ENCODE measurements at regions not wholly inside any gene's neighbourhood (a gene's known extent, or its start where the extent isn't known, plus 50 kb on each side); places are given as distances from the start of the nearest gene placed in this dataset.
A peak's percentile ranks its signal among the peaks of the same experiment; 100 is the strongest.

GRCh38 chr3:162236949-162237348 is 740.3 kb downstream of the OTOL1 start:
- Histone ChIP-seq H3K4me1 (ENCODE audit: insufficient read depth, low read length) (no peaks in the 10 kb centered on the region), H3K27ac (ENCODE audit: low read depth, low read length) (no peak overlapping the region), H3K4me3 (ENCODE audit: insufficient read depth, low read depth, low read length) (no peak overlapping the region), H3K4me2 (ENCODE audit: low read length) (no peak overlapping the region), H2AFZ (ENCODE audit: low read depth, low read length) (no peak overlapping the region), H3K9ac (ENCODE audit: low read length) (no peak overlapping the region), H3K79me2 (ENCODE audit: insufficient read depth, low read length) (no peaks in the 10 kb centered on the region), H3K9me3 (ENCODE audit: insufficient read depth, low read depth, low read length) (no peaks in the 10 kb centered on the region), H3K36me3 (ENCODE audit: insufficient read depth, low read length) (no peaks in the 10 kb centered on the region), H3K27me3 (ENCODE audit: insufficient read depth, low read length) (no peaks in the 10 kb centered on the region), H4K20me1 (ENCODE audit: insufficient read depth, low read length) (no peaks in the 10 kb centered on the region)
- H3K9me3 Mint-ChIP-seq (ENCODE audit: unreplicated experiment): no peaks in the 10 kb centered on the region
- no peaks in the 10 kb centered on the region for H3K27me3 Mint-ChIP-seq (ENCODE audit: low read depth, unreplicated experiment)
- H3K4me1 Mint-ChIP-seq (ENCODE audit: low read depth, unreplicated experiment): no peaks in the 10 kb centered on the region
- no peak overlapping the region for H3K27ac Mint-ChIP-seq (ENCODE audit: unreplicated experiment)
- TF ChIP-seq EZH2 (IDR thresholded peaks at IDR 0.05; ENCODE audit: insufficient read depth, low read length): no peak
- TF ChIP-seq, protein P1, sequence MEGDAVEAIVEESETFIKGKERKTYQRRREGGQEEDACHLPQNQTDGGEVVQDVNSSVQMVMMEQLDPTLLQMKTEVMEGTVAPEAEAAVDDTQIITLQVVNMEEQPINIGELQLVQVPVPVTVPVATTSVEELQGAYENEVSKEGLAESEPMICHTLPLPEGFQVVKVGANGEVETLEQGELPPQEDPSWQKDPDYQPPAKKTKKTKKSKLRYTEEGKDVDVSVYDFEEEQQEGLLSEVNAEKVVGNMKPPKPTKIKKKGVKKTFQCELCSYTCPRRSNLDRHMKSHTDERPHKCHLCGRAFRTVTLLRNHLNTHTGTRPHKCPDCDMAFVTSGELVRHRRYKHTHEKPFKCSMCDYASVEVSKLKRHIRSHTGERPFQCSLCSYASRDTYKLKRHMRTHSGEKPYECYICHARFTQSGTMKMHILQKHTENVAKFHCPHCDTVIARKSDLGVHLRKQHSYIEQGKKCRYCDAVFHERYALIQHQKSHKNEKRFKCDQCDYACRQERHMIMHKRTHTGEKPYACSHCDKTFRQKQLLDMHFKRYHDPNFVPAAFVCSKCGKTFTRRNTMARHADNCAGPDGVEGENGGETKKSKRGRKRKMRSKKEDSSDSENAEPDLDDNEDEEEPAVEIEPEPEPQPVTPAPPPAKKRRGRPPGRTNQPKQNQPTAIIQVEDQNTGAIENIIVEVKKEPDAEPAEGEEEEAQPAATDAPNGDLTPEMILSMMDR (IDR thresholded peaks at IDR 0.05; ENCODE audit: insufficient read depth, low read depth, low read length): no peak
- H3K4me3 Mint-ChIP-seq (ENCODE audit: unreplicated experiment): no peak overlapping the region
- DNase-seq (ENCODE audit: low read depth) (no peak), FAIRE-seq (no peak)
- H3K36me3 Mint-ChIP-seq (ENCODE audit: low read depth, unreplicated experiment): no peaks in the 10 kb centered on the region

- H3K9me3 Mint-ChIP-seq (ENCODE audit: unreplicated experiment): no peaks in the 10 kb centered on the region
- no peaks in the 10 kb centered on the region for H3K27me3 Mint-ChIP-seq (ENCODE audit: low read depth, unreplicated experiment)
- H3K4me1 Mint-ChIP-seq (ENCODE audit: low read depth, unreplicated experiment): peaks cover 3% of the 10 kb centered on the region
- Histone ChIP-seq H4K20me1 (ENCODE audit: insufficient read depth, low read length) (no peaks in the 10 kb centered on the region), H3K9me3 (ENCODE audit: insufficient read depth, low read depth, low read length) (no peaks in the 10 kb centered on the region), H3K9ac (ENCODE audit: low read length) (no peak overlapping the region), H3K79me2 (ENCODE audit: insufficient read depth, low read length) (no peaks in the 10 kb centered on the region), H2AFZ (ENCODE audit: low read depth, low read length) (no peak overlapping the region), H3K36me3 (ENCODE audit: insufficient read depth, low read length) (no peaks in the 10 kb centered on the region), H3K4me3 (ENCODE audit: insufficient read depth, low read depth, low read length) (no peak overlapping the region), H3K4me2 (ENCODE audit: low read length) (no peak overlapping the region), H3K4me1 (ENCODE audit: insufficient read depth, low read length) (no peaks in the 10 kb centered on the region), H3K27me3 (ENCODE audit: insufficient read depth, low read length) (no peaks in the 10 kb centered on the region), H3K27ac (ENCODE audit: low read depth, low read length) (no peak overlapping the region)
- DNase-seq (ENCODE audit: low read depth) (no peak), FAIRE-seq (no peak)
- H3K36me3 Mint-ChIP-seq (ENCODE audit: low read depth, unreplicated experiment): no peaks in the 10 kb centered on the region
- no peak overlapping the region for H3K4me3 Mint-ChIP-seq (ENCODE audit: unreplicated experiment)
- no peak overlapping the region for H3K27ac Mint-ChIP-seq (ENCODE audit: unreplicated experiment)
- no peak for TF ChIP-seq EZH2 (IDR thresholded peaks at IDR 0.05; ENCODE audit: insufficient read depth, low read length)
- TF ChIP-seq, protein P1 (IDR thresholded peaks at IDR 0.05; ENCODE audit: insufficient read depth, low read depth, low read length): no peak
Observed at GRCh38 chr3:162250782-162251181, 754.2 kb downstream of the OTOL1 start.

- peak; percentile 39 for FAIRE-seq
- TF ChIP-seq EZH2 (IDR thresholded peaks at IDR 0.05; ENCODE audit: insufficient read depth, low read length): no peak
- TF ChIP-seq, protein P1 (IDR thresholded peaks at IDR 0.05; ENCODE audit: insufficient read depth, low read depth, low read length): no peak
- DNase-seq (ENCODE audit: low read depth): peak; percentile 4
- Mint-ChIP-seq H3K27me3 (ENCODE audit: low read depth, unreplicated experiment) (no peaks in the 10 kb centered on the region), H3K36me3 (ENCODE audit: low read depth, unreplicated experiment) (no peaks in the 10 kb centered on the region), H3K4me3 (ENCODE audit: unreplicated experiment) (no peak overlapping the region), H3K4me1 (ENCODE audit: low read depth, unreplicated experiment) (no peaks in the 10 kb centered on the region), H3K9me3 (ENCODE audit: unreplicated experiment) (no peaks in the 10 kb centered on the region), H3K27ac (ENCODE audit: unreplicated experiment) (no peak overlapping the region)
- no peaks in the 10 kb centered on the region for H4K20me1 ChIP-seq (ENCODE audit: insufficient read depth, low read length)
- H3K27me3 ChIP-seq (ENCODE audit: insufficient read depth, low read length): no peaks in the 10 kb centered on the region
- no peak overlapping the region for H3K4me3 ChIP-seq (ENCODE audit: insufficient read depth, low read depth, low read length)
- no peaks in the 10 kb centered on the region for H3K9me3 ChIP-seq (ENCODE audit: insufficient read depth, low read depth, low read length)
- H3K4me1 ChIP-seq (ENCODE audit: insufficient read depth, low read length): no peaks in the 10 kb centered on the region
- no peak overlapping the region for H3K4me2 ChIP-seq (ENCODE audit: low read length)
- no peak overlapping the region for H3K27ac ChIP-seq (ENCODE audit: low read depth, low read length)
- no peak overlapping the region for H2AFZ ChIP-seq (ENCODE audit: low read depth, low read length)
- H3K36me3 ChIP-seq (ENCODE audit: insufficient read depth, low read length): no peaks in the 10 kb centered on the region
- no peaks in the 10 kb centered on the region for H3K79me2 ChIP-seq (ENCODE audit: insufficient read depth, low read length)
- no peak overlapping the region for H3K9ac ChIP-seq (ENCODE audit: low read length)
Observed at GRCh38 chr3:162262129-162262528, 765.5 kb downstream of the OTOL1 start.
